ENCODE measurements at regions not wholly inside any gene's neighbourhood (a gene's known extent, or its start where the extent isn't known, plus 50 kb on each side); places are given as distances from the start of the nearest gene placed in this dataset.

DNA sequence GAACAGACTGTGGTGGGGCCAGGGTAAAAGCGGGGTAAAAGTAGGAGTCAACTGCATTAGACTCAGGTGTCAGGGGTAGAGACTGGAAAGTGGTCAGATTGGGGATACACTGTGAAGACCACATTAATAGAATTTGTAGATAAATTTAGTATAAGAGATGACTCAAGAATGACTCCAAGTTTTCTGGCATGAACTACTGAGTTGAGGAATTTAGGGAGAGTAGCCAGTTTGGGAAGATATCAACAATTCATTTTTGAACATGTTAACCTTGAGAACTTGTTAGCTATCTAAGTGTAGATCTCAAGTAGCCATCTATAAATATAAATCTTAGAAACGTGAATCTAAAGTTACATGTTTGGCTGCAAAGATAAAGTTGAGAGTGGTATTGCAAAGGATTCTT lies 206.9 kb upstream of the HCCS start:
- intact Hi-C loops (cut with DNase I, micrococcal nuclease) = no loop called here
- no peak overlapping the region for H3K4me3 Mint-ChIP-seq
- peaks cover 2% of the 10 kb centered on the region for H3K9me3 Mint-ChIP-seq
- no peaks in the 10 kb centered on the region for H3K4me1 Mint-ChIP-seq (ENCODE audit: low read depth)
- H3K27me3 ChIP-seq (ENCODE audit: control insufficient read depth in 1 of 2, insufficient read depth in 2 of 2, low read length in 2 of 2) = no peaks in the 10 kb centered on the region
- TF ChIP-seq, protein P1, sequence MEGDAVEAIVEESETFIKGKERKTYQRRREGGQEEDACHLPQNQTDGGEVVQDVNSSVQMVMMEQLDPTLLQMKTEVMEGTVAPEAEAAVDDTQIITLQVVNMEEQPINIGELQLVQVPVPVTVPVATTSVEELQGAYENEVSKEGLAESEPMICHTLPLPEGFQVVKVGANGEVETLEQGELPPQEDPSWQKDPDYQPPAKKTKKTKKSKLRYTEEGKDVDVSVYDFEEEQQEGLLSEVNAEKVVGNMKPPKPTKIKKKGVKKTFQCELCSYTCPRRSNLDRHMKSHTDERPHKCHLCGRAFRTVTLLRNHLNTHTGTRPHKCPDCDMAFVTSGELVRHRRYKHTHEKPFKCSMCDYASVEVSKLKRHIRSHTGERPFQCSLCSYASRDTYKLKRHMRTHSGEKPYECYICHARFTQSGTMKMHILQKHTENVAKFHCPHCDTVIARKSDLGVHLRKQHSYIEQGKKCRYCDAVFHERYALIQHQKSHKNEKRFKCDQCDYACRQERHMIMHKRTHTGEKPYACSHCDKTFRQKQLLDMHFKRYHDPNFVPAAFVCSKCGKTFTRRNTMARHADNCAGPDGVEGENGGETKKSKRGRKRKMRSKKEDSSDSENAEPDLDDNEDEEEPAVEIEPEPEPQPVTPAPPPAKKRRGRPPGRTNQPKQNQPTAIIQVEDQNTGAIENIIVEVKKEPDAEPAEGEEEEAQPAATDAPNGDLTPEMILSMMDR (IDR thresholded peaks at IDR 0.05) = no peak
- H3K4me3 ChIP-seq (ENCODE audit: low read length) = no peak overlapping the region
- no peaks in the 10 kb centered on the region for H3K27me3 Mint-ChIP-seq
- no peaks in the 10 kb centered on the region for H3K9me3 ChIP-seq (ENCODE audit: control insufficient read depth in 1 of 2, insufficient read depth in 1 of 2, low read length in 2 of 2)
- no peak overlapping the region for H3K27ac Mint-ChIP-seq
- no peak overlapping the region for H3K27ac ChIP-seq (ENCODE audit: low read depth in 1 of 2, low read length in 2 of 2)
- no peak for DNase-seq
- H3K4me1 ChIP-seq (ENCODE audit: insufficient read depth, low read length) = no peaks in the 10 kb centered on the region
- CTCF ChIA-PET = no interaction called here
- H3K36me3 ChIP-seq (ENCODE audit: insufficient read depth, low read length) = no peaks in the 10 kb centered on the region
- ATAC-seq (ENCODE audit: poor library complexity) = no peak
- no peaks in the 10 kb centered on the region for H3K36me3 Mint-ChIP-seq (ENCODE audit: low read depth)
- POLR2A ChIA-PET = no interaction called here

DNA sequence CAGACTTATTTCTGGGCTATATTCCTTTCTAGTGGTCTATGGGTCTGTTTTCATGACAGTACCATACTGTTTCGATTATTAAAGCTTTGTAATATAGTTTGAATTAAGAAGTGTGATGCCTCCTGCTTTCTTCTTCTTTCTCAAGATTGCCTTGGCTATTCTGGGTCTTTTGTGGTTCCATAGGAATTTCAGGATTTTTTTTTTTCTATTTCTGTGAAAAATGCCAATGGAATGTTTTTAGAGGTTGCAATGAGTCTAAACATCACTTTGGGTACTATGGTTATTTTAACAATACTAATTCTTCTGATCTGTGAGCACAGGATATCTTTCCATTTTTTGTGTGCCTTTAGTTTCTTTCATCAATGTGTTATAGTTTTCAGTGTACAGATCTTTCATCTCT lies 204.3 kb upstream of the HCCS start:
- Histone ChIP-seq H3K27me3 (ENCODE audit: control insufficient read depth in 1 of 2, insufficient read depth in 2 of 2, low read length in 2 of 2) (no peaks in the 10 kb centered on the region), H3K4me3 (ENCODE audit: low read length) (no peak overlapping the region), H3K27ac (ENCODE audit: low read depth in 1 of 2, low read length in 2 of 2) (no peak overlapping the region), H3K4me1 (ENCODE audit: insufficient read depth, low read length) (no peaks in the 10 kb centered on the region), H3K9me3 (ENCODE audit: control insufficient read depth in 1 of 2, insufficient read depth in 1 of 2, low read length in 2 of 2) (no peaks in the 10 kb centered on the region), H3K36me3 (ENCODE audit: insufficient read depth, low read length) (no peaks in the 10 kb centered on the region)
- intact Hi-C loops (cut with DNase I, micrococcal nuclease) = no loop called here
- H3K36me3 Mint-ChIP-seq (ENCODE audit: low read depth) = no peaks in the 10 kb centered on the region
- H3K4me1 Mint-ChIP-seq (ENCODE audit: low read depth) = no peaks in the 10 kb centered on the region
- H3K4me3 Mint-ChIP-seq = no peak overlapping the region
- H3K27me3 Mint-ChIP-seq = no peaks in the 10 kb centered on the region
- ATAC-seq (ENCODE audit: poor library complexity) (no peak), DNase-seq (no peak)
- TF ChIP-seq, protein P1 (IDR thresholded peaks at IDR 0.05) = no peak
- H3K9me3 Mint-ChIP-seq = peaks cover 2% of the 10 kb centered on the region
- H3K27ac Mint-ChIP-seq = no peak overlapping the region
- ChIA-PET POLR2A (no interaction called here), CTCF (no interaction called here)

DNA sequence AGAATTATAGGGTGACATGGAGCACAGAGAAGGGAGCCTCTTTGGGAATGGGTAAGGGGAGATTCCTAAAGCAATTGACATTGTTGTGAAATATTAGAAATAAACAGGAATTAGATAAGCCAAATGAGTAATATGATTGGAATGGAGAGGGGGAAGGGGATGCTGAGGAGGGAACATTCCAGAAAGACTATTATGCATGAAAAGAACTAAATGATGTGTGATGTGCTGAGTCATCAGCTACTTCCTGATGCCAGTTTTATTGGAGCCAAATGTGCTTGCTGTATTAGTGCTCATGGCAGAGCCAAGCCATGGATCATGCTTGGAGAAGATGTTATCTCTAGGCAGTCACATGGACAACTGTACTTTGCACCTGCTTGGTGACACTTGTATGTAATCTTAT lies 189.0 kb upstream of the HCCS start:
- ChIA-PET CTCF (no interaction called here), POLR2A (no interaction called here)
- Histone ChIP-seq H3K9me3 (ENCODE audit: control insufficient read depth in 1 of 2, insufficient read depth in 1 of 2, low read length in 2 of 2) (no peaks in the 10 kb centered on the region), H3K4me1 (ENCODE audit: insufficient read depth, low read length) (no peaks in the 10 kb centered on the region), H3K36me3 (ENCODE audit: insufficient read depth, low read length) (no peaks in the 10 kb centered on the region), H3K27me3 (ENCODE audit: control insufficient read depth in 1 of 2, insufficient read depth in 2 of 2, low read length in 2 of 2) (no peaks in the 10 kb centered on the region), H3K27ac (ENCODE audit: low read depth in 1 of 2, low read length in 2 of 2) (no peak overlapping the region), H3K4me3 (ENCODE audit: low read length) (no peak overlapping the region)
- H3K4me1 Mint-ChIP-seq (ENCODE audit: low read depth) = no peaks in the 10 kb centered on the region
- TF ChIP-seq, protein P1 (IDR thresholded peaks at IDR 0.05) = no peak
- DNase-seq = no peak
- no peak overlapping the region for H3K4me3 Mint-ChIP-seq
- H3K27me3 Mint-ChIP-seq = no peaks in the 10 kb centered on the region
- intact Hi-C loops (cut with DNase I, micrococcal nuclease) = no loop called here
- no peak overlapping the region for H3K27ac Mint-ChIP-seq
- H3K36me3 Mint-ChIP-seq (ENCODE audit: low read depth) = no peaks in the 10 kb centered on the region
- H3K9me3 Mint-ChIP-seq = peaks cover 3% of the 10 kb centered on the region
- no peak for ATAC-seq (ENCODE audit: poor library complexity)

Data from CD4-positive, alpha-beta T cell (primary cell).